PC-9 (cell line): ENCODE measurements at regions not wholly inside any gene's neighbourhood (a gene's known extent, or its start where the extent isn't known, plus 50 kb on each side); places are given as distances from the start of the nearest gene placed in this dataset.

Experiments
- BruUV-seq: library from RNA; stranded (reverse); fragments of 400-500 nt; replicated peaks from 2 replicates; lab custom pipeline; 2021; lab: Mats Ljungman, UMichigan
- CTCF ChIA-PET: fragments of 300-600 bp; sonication (Branson Sonifier 250); formaldehyde crosslinking; loops from one replicate; lab custom pipeline; 2022; ENCODE audit warnings: antibody characterized with exemption; lab: Charles Lee
- POLR2A ChIA-PET: fragments of 300-600 bp; sonication (Branson Sonifier 250); formaldehyde crosslinking; loops from one replicate; lab custom pipeline; 2022; ENCODE audit warnings: antibody characterized with exemption; ENCODE audit not compliant: unreplicated experiment; lab: Charles Lee
- DNase-seq, 2 experiments: peaks; one replicate each; pipeline versions ENCODE4 v3.0.0 to v3.0.0-alpha.2; 2015 to 2022; ENCODE audit warnings: mixed read lengths in 1 of 2
- H2AFZ ChIP-seq: fragments of 200-600 bp; sonication (generic); 2 replicates; pipeline ENCODE4 v1.8.1; 2017; ENCODE audit warnings: antibody characterized with exemption
- H3F3A ChIP-seq: fragments of 200-600 bp; sonication (generic); 2 replicates; pipeline ENCODE4 v1.8.1; 2017; ENCODE audit warnings: antibody characterized with exemption, mild to moderate bottlenecking, low read depth; ENCODE audit not compliant: insufficient read depth
- H3K27ac ChIP-seq: fragments of 200-600 bp; sonication (generic); 2 replicates; pipeline ENCODE4 v1.6.1; 2016; ENCODE audit warnings: mixed run types
- H3K27me3 ChIP-seq: fragments of 200-600 bp; sonication (generic); 2 replicates; pipeline ENCODE4 v1.6.1; 2016; ENCODE audit warnings: low read depth, mixed run types; ENCODE audit not compliant: insufficient read depth
- H3K36me3 ChIP-seq: fragments of 200-600 bp; sonication (generic); 2 replicates; pipeline ENCODE4 v1.6.1; 2016; ENCODE audit warnings: low read depth, mixed run types
- H3K4me1 ChIP-seq: fragments of 200-600 bp; sonication (generic); replicated peaks from 2 replicates; pipeline ENCODE4 v1.6.1; 2016; ENCODE audit warnings: mixed run types; ENCODE audit not compliant: insufficient read depth
- H3K4me2 ChIP-seq: fragments of 200-600 bp; sonication (generic); 2 replicates; pipeline ENCODE4 v1.6.1; 2017; ENCODE audit warnings: mixed run types
- H3K4me3 ChIP-seq: fragments of 200-600 bp; sonication (generic); 2 replicates; pipeline ENCODE4 v1.6.1; 2016; ENCODE audit warnings: mixed run types
- H3K79me2 ChIP-seq: fragments of 200-600 bp; sonication (generic); 2 replicates; pipeline ENCODE4 v1.6.1; 2017; ENCODE audit warnings: low read depth, mixed run types
- H3K9me2 ChIP-seq: fragments of 200-600 bp; sonication (generic); 2 replicates; pipeline ENCODE4 v1.8.1; 2017; ENCODE audit warnings: mild to moderate bottlenecking; ENCODE audit not compliant: insufficient read depth
- H3K9me3 ChIP-seq: fragments of 200-600 bp; sonication (generic); 2 replicates; pipeline ENCODE4 v1.8.1; 2016; ENCODE audit warnings: low read depth; ENCODE audit not compliant: insufficient read depth
- H4K20me1 ChIP-seq: fragments of 200-600 bp; sonication (generic); 2 replicates; pipeline ENCODE4 v1.8.1; 2017; ENCODE audit not compliant: insufficient read depth
- CTCF ChIP-seq: fragments of 200-600 bp; sonication (generic); conservative IDR thresholded peaks from 2 replicates; pipeline ENCODE4 v1.6.1; 2017; ENCODE audit warnings: mixed run types, antibody characterized with exemption, mild to moderate bottlenecking, moderate library complexity
- EZH2 ChIP-seq: fragments of 200-600 bp; sonication (generic); IDR thresholded peaks from 2 replicates; pipeline ENCODE4 v1.8.0; 2017; ENCODE audit warnings: antibody characterized with exemption, low read depth
- intact Hi-C: fragments of 100-400 bp; cut with micrococcal nuclease; formaldehyde crosslinking; loops from one replicate; pipeline ENCODE4 v1.10.0; 2022; ENCODE audit not compliant: unreplicated experiment

GRCh38 chr7:54881816-54882520, 123.0 kb upstream of the SEC61G start:
- no peak for TF ChIP-seq CTCF
- no peak for TF ChIP-seq EZH2
- peaks cover 8% of the 10 kb centered on the region for H3K4me1 ChIP-seq
- H3K9me2 ChIP-seq: no peaks in the 10 kb centered on the region; the same call in 1 of the 2 replicates
- H3F3A ChIP-seq: 0 out of 2 replicates have a peak, but pooled peaks cover 3% of the 10 kb centered on the region
- no peaks in the 10 kb centered on the region for H4K20me1 ChIP-seq
- no peaks in the 10 kb centered on the region for H3K79me2 ChIP-seq
- H3K27me3 ChIP-seq: no peaks in the 10 kb centered on the region
- no peaks in the 10 kb centered on the region for H3K36me3 ChIP-seq
- no peaks in the 10 kb centered on the region; the same call in 1 of the 2 replicates for H3K9me3 ChIP-seq
- ChIA-PET CTCF (interaction anchor here (0.6 kb wide), 1 partner anchor 82 kb away, joined by 4 read pairs; no protein-coding TSS in a partner anchor), POLR2A (interaction anchor here (0.6 to 0.7 kb wide), 3 partner anchors 44 to 139 kb away, joined by 3 to 5 read pairs (median 4); partner anchors contain the start of gene EGFR)
- H2AFZ ChIP-seq: no peak overlapping the region
- BruUV-seq: no TSS peak
- H3K27ac ChIP-seq: no peak overlapping the region
- H3K4me2 ChIP-seq: no peak overlapping the region
- no peak overlapping the region for H3K4me3 ChIP-seq
- intact Hi-C loops: no loop called here
- DNase-seq: no peak

GRCh38 chr7:54882694-54883093, 123.7 kb upstream of the SEC61G start:
- CTCF ChIA-PET: interaction anchor here (0.6 kb wide), 1 partner anchor 81 kb away, joined by 4 read pairs; no protein-coding TSS in a partner anchor
- Histone ChIP-seq H3K79me2 (no peaks in the 10 kb centered on the region), H3K27me3 (no peaks in the 10 kb centered on the region), H3K4me2 (no peak overlapping the region), H2AFZ (no peak overlapping the region), H3F3A (0 out of 2 replicates have a peak, but pooled peaks cover 3% of the 10 kb centered on the region), H3K4me3 (no peak overlapping the region), H3K9me3 (no peaks in the 10 kb centered on the region; the same call in 1 of the 2 replicates), H3K36me3 (no peaks in the 10 kb centered on the region), H3K4me1 (peaks cover 5% of the 10 kb centered on the region), H4K20me1 (no peaks in the 10 kb centered on the region), H3K27ac (no peak overlapping the region), H3K9me2 (no peaks in the 10 kb centered on the region; the same call in 1 of the 2 replicates)
- intact Hi-C loops: no loop called here
- POLR2A ChIA-PET: interaction anchor here (0.6 to 1.1 kb wide), 2 partner anchors 92 to 111 kb away, joined by 4 to 10 read pairs; no protein-coding TSS in a partner anchor
- BruUV-seq: no TSS peak
- TF ChIP-seq CTCF (no peak), EZH2 (no peak)
- no peak for DNase-seq

GRCh38 chr7:54883576-54883975, 124.6 kb upstream of the SEC61G start:
- Histone ChIP-seq H2AFZ (no peak overlapping the region), H3K4me2 (no peak overlapping the region), H3K27ac (no peak overlapping the region), H3K79me2 (no peaks in the 10 kb centered on the region), H4K20me1 (no peaks in the 10 kb centered on the region), H3K4me3 (no peak overlapping the region), H3K9me3 (no peaks in the 10 kb centered on the region; the same call in 1 of the 2 replicates), H3K36me3 (no peaks in the 10 kb centered on the region), H3F3A (no peaks in the 10 kb centered on the region), H3K27me3 (no peaks in the 10 kb centered on the region), H3K4me1 (no peaks in the 10 kb centered on the region; the same call in 1 of the 2 replicates), H3K9me2 (no peaks in the 10 kb centered on the region; the same call in 1 of the 2 replicates)
- ChIA-PET CTCF (no interaction called here), POLR2A (interaction anchor here (1.1 kb wide), 1 partner anchor 110 kb away, joined by 4 read pairs; no protein-coding TSS in a partner anchor)
- intact Hi-C loops: no loop called here
- no TSS peak for BruUV-seq
- DNase-seq: no peak
- TF ChIP-seq EZH2: no peak
- TF ChIP-seq CTCF: no peak
